ENCODE measurements at regions not wholly inside any gene's neighbourhood (a gene's known extent, or its start where the extent isn't known, plus 50 kb on each side); places are given as distances from the start of the nearest gene placed in this dataset.

DNA sequence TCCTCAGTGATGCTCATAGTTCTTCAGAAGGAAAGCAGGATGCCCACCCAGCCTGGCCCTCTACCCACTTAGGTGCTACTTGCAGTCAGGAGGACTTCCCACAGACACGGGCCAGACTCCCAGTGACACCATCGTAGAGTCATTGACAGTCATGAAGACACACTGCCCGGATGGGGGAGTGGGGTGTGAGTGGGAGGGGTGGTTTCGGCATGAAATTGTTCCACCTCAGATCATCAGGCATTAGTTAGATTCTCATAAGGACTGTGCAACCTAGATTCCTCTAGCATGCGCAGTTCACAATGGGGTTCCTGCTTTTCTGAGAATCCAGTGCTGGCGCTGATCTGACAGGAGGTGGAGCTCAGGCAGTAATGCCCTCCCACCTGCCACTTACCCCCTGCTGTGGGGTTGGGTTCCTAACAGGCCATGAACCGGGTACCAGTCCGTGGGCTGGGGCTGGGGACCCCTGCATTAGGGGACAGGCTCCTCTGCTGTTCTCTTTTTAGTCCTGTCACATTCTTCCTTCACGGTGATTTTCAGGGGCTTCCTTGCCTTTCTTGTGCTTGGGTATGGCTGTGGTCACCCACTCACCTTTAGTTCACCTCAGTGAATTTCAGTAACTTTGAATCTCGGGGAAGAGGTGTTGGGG is 88.2 kb upstream of the ANKRD55 start:
- no peak for DNase-seq (ENCODE audit: low read depth in 2 of 2)
- no peak overlapping the region for H3K4me3 ChIP-seq (replicated peaks in 1 of 2; ENCODE audit: low read depth in 2 of 2, low read length in 2 of 2)
- no peak for TF ChIP-seq CTCF (IDR thresholded peaks at IDR 0.05; ENCODE audit: low read depth, low read length)

DNA sequence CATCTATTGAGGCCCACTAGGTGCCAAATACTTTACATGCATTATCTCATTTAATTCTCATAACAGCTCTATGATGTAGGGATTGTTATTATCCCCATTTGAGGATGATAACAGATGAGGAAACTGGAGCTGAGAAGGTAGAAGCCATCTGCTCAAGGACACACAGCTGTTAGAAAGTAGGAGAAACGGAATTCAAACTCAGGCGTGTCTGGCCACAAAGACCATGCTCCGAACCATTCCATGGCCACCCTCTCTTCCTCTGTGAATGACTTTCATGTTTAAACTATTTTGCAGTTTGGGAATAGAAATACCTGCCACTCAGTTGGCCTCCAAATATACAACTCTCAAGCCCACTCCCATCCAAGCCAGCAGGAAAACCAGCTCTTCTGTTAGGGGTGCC is 87.6 kb upstream of the ANKRD55 start:
- no peak overlapping the region for H3K4me3 ChIP-seq (replicated peaks in 1 of 2; ENCODE audit: low read depth in 2 of 2, low read length in 2 of 2)
- TF ChIP-seq CTCF (IDR thresholded peaks at IDR 0.05; ENCODE audit: low read depth, low read length), result no peak
- DNase-seq (ENCODE audit: low read depth in 2 of 2), result no peak

DNA sequence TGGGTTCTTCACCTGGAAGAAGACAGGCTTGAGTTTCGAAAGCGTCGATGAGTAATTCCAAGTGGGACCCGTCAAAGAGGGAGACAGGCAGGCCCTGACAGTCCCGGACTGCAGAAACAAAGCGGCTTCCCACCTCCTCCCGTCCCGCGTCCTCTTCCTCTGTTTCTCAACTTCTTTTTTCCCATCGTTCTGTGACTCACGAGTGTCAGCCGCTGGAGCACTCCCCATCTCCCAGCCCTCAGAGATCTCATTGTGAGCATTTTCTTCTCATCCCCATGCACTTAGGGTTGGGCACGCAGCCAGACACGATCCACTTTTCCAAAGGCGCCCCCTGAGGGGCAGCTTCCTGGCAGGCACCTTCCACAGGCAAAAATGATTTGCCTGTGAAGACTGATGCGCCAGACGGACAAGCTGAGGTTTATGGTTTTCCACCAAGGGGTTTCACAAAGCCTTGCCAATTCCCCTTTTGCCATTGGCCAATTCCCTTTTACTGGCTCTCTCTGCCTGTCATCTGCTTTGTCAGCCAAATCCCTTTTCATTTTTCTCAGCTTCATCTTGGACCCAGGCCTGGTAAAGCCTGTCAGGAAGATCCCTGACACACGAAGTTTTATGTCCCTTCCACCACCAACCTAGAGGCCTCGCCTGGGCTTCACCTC is 86.5 kb upstream of the ANKRD55 start:
- no peak for TF ChIP-seq CTCF (IDR thresholded peaks at IDR 0.05; ENCODE audit: low read depth, low read length)
- DNase-seq (ENCODE audit: low read depth in 2 of 2), result peak; percentile 78 to 85
- H3K4me3 ChIP-seq (replicated peaks in 1 of 2; ENCODE audit: low read depth in 2 of 2, low read length in 2 of 2), result peak overlapping the region in 1 of 2 donors; percentile 15

DNA sequence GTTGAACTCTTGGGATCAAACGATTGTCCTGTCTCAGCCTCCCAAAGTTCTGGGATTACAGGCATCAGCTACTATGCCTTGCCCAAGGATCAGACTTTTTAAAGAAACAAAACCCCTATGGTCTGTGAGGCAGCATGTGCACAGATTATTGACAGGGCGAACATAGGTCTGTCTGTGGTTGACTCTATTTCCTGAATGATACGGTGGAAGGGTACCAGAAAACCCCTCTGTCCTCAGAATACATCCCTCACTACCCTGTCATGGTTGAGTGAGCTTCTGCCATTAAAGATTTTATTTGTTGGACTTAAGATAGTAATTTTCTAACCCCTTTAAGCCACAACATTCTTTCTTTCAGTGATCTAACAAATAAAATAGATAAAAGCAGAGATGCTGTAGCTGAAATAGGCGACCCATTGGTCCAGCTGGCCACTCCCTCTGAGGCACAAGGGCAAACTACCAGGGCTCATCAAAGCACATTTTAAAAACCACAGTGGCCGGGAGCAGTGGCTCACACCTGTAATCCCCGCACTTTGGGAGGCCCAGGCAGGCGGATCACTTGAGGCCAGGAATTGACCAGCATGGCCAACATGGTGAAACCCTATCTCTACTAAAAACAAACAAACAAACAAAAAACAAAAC is 84.9 kb upstream of the ANKRD55 start:
- no peak for TF ChIP-seq CTCF (IDR thresholded peaks at IDR 0.05; ENCODE audit: low read depth, low read length)
- no peak for DNase-seq (ENCODE audit: low read depth in 2 of 2)
- H3K4me3 ChIP-seq (replicated peaks in 1 of 2; ENCODE audit: low read depth in 2 of 2, low read length in 2 of 2), result no peak overlapping the region

DNA sequence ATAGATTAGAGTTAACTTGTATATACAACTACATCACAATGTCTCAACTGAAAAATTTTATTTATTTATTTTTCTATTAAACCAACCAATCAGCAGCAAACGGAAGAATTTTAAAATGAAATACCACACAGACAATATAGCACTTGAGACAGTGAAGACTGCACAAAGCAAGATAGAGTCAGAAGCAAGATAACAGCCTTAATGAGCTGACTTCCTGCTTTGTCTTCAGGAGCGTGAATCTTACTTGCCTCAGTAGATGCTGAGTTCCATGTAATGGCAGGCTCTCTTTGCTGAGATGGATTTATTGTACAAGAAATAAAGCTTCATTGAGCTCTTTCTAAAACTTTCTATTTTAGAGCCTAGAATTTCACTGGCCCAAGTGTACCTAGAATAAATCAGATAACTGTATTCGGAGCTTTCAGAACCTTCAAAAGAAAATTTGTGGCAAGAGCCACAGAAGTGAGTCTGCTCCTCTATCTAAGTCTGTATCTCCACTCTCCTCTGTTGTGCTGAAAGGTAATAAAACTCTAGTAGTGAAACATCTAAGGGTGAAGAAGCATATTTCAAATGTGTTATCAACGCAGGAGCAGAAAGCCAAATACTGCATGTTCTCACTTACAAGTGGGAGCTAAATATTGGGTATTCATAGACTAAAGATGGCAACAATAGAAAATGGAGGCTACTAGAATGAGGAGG is 83.3 kb upstream of the ANKRD55 start:
- no peak for TF ChIP-seq CTCF (IDR thresholded peaks at IDR 0.05; ENCODE audit: low read depth, low read length)
- H3K4me3 ChIP-seq (replicated peaks in 1 of 2; ENCODE audit: low read depth in 2 of 2, low read length in 2 of 2), result no peak overlapping the region
- no peak for DNase-seq (ENCODE audit: low read depth in 2 of 2)

DNA sequence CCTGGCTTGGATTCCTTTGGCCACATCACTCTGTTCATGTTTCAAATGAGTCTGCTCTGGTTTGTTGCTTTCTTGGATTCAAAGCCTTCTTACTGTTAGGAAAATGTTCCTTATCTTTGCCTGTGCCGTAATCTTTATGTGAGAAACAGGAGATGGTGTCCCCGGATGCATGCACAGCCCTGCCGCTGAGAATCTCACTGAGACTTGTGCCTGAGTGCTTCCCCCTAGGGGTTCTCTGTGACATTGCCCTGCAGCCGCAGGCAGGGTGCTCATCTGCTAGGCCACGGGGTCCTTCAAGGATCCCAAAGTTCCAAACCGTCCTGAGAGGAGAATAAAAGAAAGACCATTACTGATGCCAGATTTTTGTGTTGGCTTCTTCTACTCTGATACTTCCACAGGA is 81.4 kb upstream of the ANKRD55 start:
- peak; percentile 89 for TF ChIP-seq CTCF (IDR thresholded peaks at IDR 0.05; ENCODE audit: low read depth, low read length)
- DNase-seq (ENCODE audit: low read depth in 2 of 2), result peak in 1 of 2 donors; percentile 53
- H3K4me3 ChIP-seq (replicated peaks in 1 of 2; ENCODE audit: low read depth in 2 of 2, low read length in 2 of 2), result no peak overlapping the region
